H1 (cell line): ENCODE measurements at regions not wholly inside any gene's neighbourhood (a gene's known extent, or its start where the extent isn't known, plus 50 kb on each side); places are given as distances from the start of the nearest gene placed in this dataset.

Source experiments
- CTCF ChIA-PET: fragments of 300-600 bp; sonication (Branson Sonifier 250); formaldehyde crosslinking; loops from one replicate; lab custom pipeline; 2021; ENCODE audit not compliant: partially characterized antibody; lab: Charles Lee
- POLR2A ChIA-PET: fragments of 300-600 bp; sonication (Branson Sonifier 250); formaldehyde crosslinking; loops from one replicate; lab custom pipeline; 2021; ENCODE audit warnings: inconsistent platforms; ENCODE audit not compliant: partially characterized antibody; lab: Charles Lee
- DNase-seq, 2 experiments: peaks; one replicate each; pipeline versions ENCODE4 v3.0.0 to v3.0.0-alpha.2; 2010 to 2022; ENCODE audit warnings: low spot score in 2 of 2, low read depth in 1 of 2, mixed read lengths in 1 of 2
- FAIRE-seq: peaks from 2 replicates; lab custom pipeline; 2011; peaks lifted over from hg19 to GRCh38; lab: Jason Lieb, UNC
- H2AFZ ChIP-seq: 2 replicates; pipeline ENCODE4 v1.8.1; 2012; ENCODE audit warnings: low read length, inconsistent platforms
- H2AK5ac ChIP-seq: 2 replicates; pipeline ENCODE4 v1.6.1; 2013; ENCODE audit warnings: low read depth, low read length
- H2BK120ac ChIP-seq: replicated peaks from 2 replicates; pipeline ENCODE3; 2013; ENCODE audit warnings: low read depth, low read length, inconsistent platforms
- H2BK12ac ChIP-seq: 2 replicates; pipeline ENCODE4 v1.6.1; 2013; ENCODE audit warnings: low read depth, low read length
- H2BK15ac ChIP-seq: 2 replicates; pipeline ENCODE4 v1.6.1; 2013; ENCODE audit warnings: low read length
- H2BK20ac ChIP-seq: 2 replicates; pipeline ENCODE4 v1.6.1; 2013; ENCODE audit warnings: low read length
- H2BK5ac ChIP-seq: 2 replicates; pipeline ENCODE4 v1.6.1; 2013; ENCODE audit warnings: low read depth, low read length
- H3K14ac ChIP-seq: 2 replicates; pipeline ENCODE4 v1.6.1; 2013; ENCODE audit warnings: inconsistent platforms; ENCODE audit not compliant: insufficient read length
- H3K18ac ChIP-seq: 2 replicates; pipeline ENCODE4 v1.6.1; 2013; ENCODE audit warnings: low read length; ENCODE audit errors: extremely low read depth
- H3K23ac ChIP-seq: 2 replicates; pipeline ENCODE4 v1.6.1; 2013; ENCODE audit warnings: inconsistent platforms; ENCODE audit not compliant: insufficient read length
- H3K23me2 ChIP-seq: 2 replicates; pipeline ENCODE4 v1.6.1; 2013; ENCODE audit warnings: low read depth, low read length
- H3K27ac ChIP-seq: 2 replicates; pipeline ENCODE4 v1.6.1; 2011; ENCODE audit warnings: low read depth, low read length, inconsistent platforms
- H3K27me3 ChIP-seq, 4 experiments: replicated peaks in 1 of 4; 1 replicate in 1 of 4; 2 replicates in 3 of 4; pipeline versions ENCODE4 v1.6.1 to v1.8.1; 2011 to 2013; ENCODE audit warnings: low read length in 3 of 4, mild to moderate bottlenecking in 3 of 4, inconsistent platforms in 2 of 4, mixed read lengths in 2 of 4, moderate library complexity in 1 of 4; ENCODE audit not compliant: control insufficient read depth in 3 of 4, insufficient read depth in 3 of 4; ENCODE audit errors: extremely low read depth in 1 of 4
- H3K36me3 ChIP-seq, 4 experiments: 2 replicates each; pipeline versions ENCODE4 v1.6.1 to v1.8.1; 2011 to 2013; ENCODE audit warnings: mild to moderate bottlenecking in 4 of 4, low read length in 3 of 4, moderate library complexity in 2 of 4, control low read depth in 1 of 4, inconsistent platforms in 1 of 4; ENCODE audit not compliant: insufficient read depth in 4 of 4, control insufficient read depth in 2 of 4
- H3K4ac ChIP-seq: replicated peaks from 2 replicates; pipeline ENCODE3; 2013; ENCODE audit warnings: low read length, low read depth, mixed read lengths, inconsistent platforms; ENCODE audit not compliant: insufficient read length
- H3K4me1 ChIP-seq, 4 experiments: replicated peaks in 1 of 4; 1 replicate in 1 of 4; 2 replicates in 3 of 4; pipeline versions ENCODE4 v1.6.1 to v1.8.1; 2011 to 2013; ENCODE audit warnings: low read length in 3 of 4, inconsistent platforms in 2 of 4, mixed read lengths in 1 of 4; ENCODE audit not compliant: insufficient read depth in 4 of 4, control insufficient read depth in 3 of 4
- H3K4me2 ChIP-seq, 2 experiments: 2 replicates each; pipeline versions ENCODE4 v1.6.1 to v1.8.1; 2011 to 2013; ENCODE audit warnings: low read depth in 2 of 2, low read length in 2 of 2, control low read depth in 1 of 2, inconsistent platforms in 1 of 2, mild to moderate bottlenecking in 1 of 2; ENCODE audit not compliant: insufficient read depth in 1 of 2
- H3K4me3 ChIP-seq, 4 experiments: fragments of 200-600, 300-600 bp in 1 of 4; sonication (generic), shearing (Covaris generic), sonication (Bioruptor Twin) in 1 of 4; 2 replicates each; pipeline versions ENCODE4 v1.5.1 to v1.8.1; 2011 to 2016; ENCODE audit warnings: low read length in 4 of 4, low read depth in 3 of 4, control low read depth in 2 of 4, inconsistent platforms in 2 of 4, mild to moderate bottlenecking in 2 of 4, mixed read lengths in 1 of 4, moderate library complexity in 1 of 4; ENCODE audit not compliant: insufficient read depth in 2 of 4; ENCODE audit errors: extremely low read depth in 1 of 4
- H3K56ac ChIP-seq: replicated peaks from 2 replicates; pipeline ENCODE3; 2013; ENCODE audit warnings: low read depth, mild to moderate bottlenecking, mixed read lengths, low read length, inconsistent platforms; ENCODE audit not compliant: insufficient read length
- H3K79me1 ChIP-seq: 2 replicates; pipeline ENCODE4 v1.6.1; 2013; ENCODE audit warnings: low read depth, low read length, control low read depth
- H3K79me2 ChIP-seq, 2 experiments: 2 replicates each; pipeline versions ENCODE4 v1.6.1 to v1.8.1; 2012 to 2013; ENCODE audit warnings: low read length in 2 of 2, mild to moderate bottlenecking in 2 of 2, inconsistent platforms in 1 of 2; ENCODE audit not compliant: insufficient read depth in 2 of 2, control insufficient read depth in 1 of 2
- H3K9ac ChIP-seq, 4 experiments: replicated peaks in 1 of 4; 1 replicate in 1 of 4; 2 replicates in 3 of 4; pipeline versions ENCODE4 v1.6.1 to v1.8.1; 2011 to 2013; ENCODE audit warnings: low read depth in 3 of 4, low read length in 3 of 4, control low read depth in 2 of 4, mild to moderate bottlenecking in 2 of 4, moderate library complexity in 2 of 4, inconsistent platforms in 1 of 4; ENCODE audit errors: extremely low read depth in 1 of 4
- H3K9me3 ChIP-seq, 2 experiments: 2 replicates each; pipeline versions ENCODE4 v1.6.1 to v1.8.1; 2012 to 2013; ENCODE audit warnings: mild to moderate bottlenecking in 2 of 2, moderate library complexity in 2 of 2, control low read depth in 1 of 2, inconsistent platforms in 1 of 2, low read depth in 1 of 2, low read length in 1 of 2, mixed read lengths in 1 of 2; ENCODE audit not compliant: insufficient read depth in 2 of 2
- H4K20me1 ChIP-seq, 2 experiments: replicated peaks in 1 of 2; 2 replicates each; pipeline versions ENCODE3 to v1.8.1; 2011 to 2013; ENCODE audit warnings: inconsistent platforms in 2 of 2, low read length in 2 of 2, mild to moderate bottlenecking in 1 of 2; ENCODE audit not compliant: insufficient read depth in 2 of 2, control insufficient read depth in 1 of 2
- H4K5ac ChIP-seq: 2 replicates; pipeline ENCODE4 v1.6.1; 2013; ENCODE audit warnings: low read length, low read depth, mixed read lengths, inconsistent platforms; ENCODE audit not compliant: insufficient read length
- H4K8ac ChIP-seq: 2 replicates; pipeline ENCODE4 v1.8.0; 2013; ENCODE audit warnings: mild to moderate bottlenecking, moderate library complexity, low read length, inconsistent platforms; ENCODE audit not compliant: insufficient read depth; ENCODE audit errors: extremely low read depth
- H4K91ac ChIP-seq: replicated peaks from 2 replicates; pipeline ENCODE3; 2013; ENCODE audit warnings: low read length, mixed read lengths, inconsistent platforms; ENCODE audit not compliant: insufficient read length
- EP300 ChIP-seq, 2 experiments: IDR thresholded peaks; 1 replicate in 1 of 2; 2 replicates in 1 of 2; pipeline ENCODE4 v1.6.1; 2011 to 2012; ENCODE audit warnings: low read depth in 2 of 2, low read length in 2 of 2, mild to moderate bottlenecking in 2 of 2, borderline replicate concordance in 1 of 2, inconsistent platforms in 1 of 2, moderate library complexity in 1 of 2
- RAD21 ChIP-seq, 2 experiments: IDR thresholded peaks in 1 of 2; conservative IDR thresholded peaks in 1 of 2; 2 replicates each; pipeline ENCODE4 v1.6.1; 2011; ENCODE audit warnings: low read depth in 2 of 2, low read length in 2 of 2, improper control_type of control experiment in 1 of 2, inconsistent platforms in 1 of 2, mild to moderate bottlenecking in 1 of 2, moderate library complexity in 1 of 2
- SP4 ChIP-seq: IDR thresholded peaks from 2 replicates; pipeline ENCODE4 v1.6.1; 2012; ENCODE audit warnings: low read length, inconsistent platforms
- ZNF274 ChIP-seq: IDR thresholded peaks from 2 replicates; pipeline ENCODE4 v1.7.0; 2012; ENCODE audit warnings: low read length, borderline replicate concordance; ENCODE audit errors: extremely low read depth
- WGBS, 2 experiments: shearing (Covaris generic) in 1 of 2; methylation state at CpG; one replicate each; pipeline versions ENCODE4 v1.1.6 to v1.1.7; 2013 to 2015; ENCODE audit warnings: low lambda C conversion rate in 2 of 2, mixed read lengths in 2 of 2, inconsistent platforms in 1 of 2, low coverage in 1 of 2, missing lambda C conversion rate in 1 of 2; ENCODE audit not compliant: insufficient replicate concordance in 2 of 2, insufficient coverage in 1 of 2, insufficient read length in 1 of 2; ENCODE audit errors: extremely low coverage in 1 of 2, missing lambda C conversion rate in 1 of 2; 5-methylcytosine and 5-hydroxymethylcytosine counted together
- TF ChIP-seq, protein P1 (sequence below), 3 experiments: IDR thresholded peaks; 1 replicate in 2 of 3; 2 replicates in 1 of 3; pipeline versions ENCODE4 v1.5.1 to v1.6.1; 2011; ENCODE audit warnings: low read length in 3 of 3, mild to moderate bottlenecking in 3 of 3, inconsistent platforms in 2 of 3, low read depth in 1 of 3, moderate library complexity in 1 of 3; ENCODE audit not compliant: insufficient read depth in 1 of 3; ENCODE audit errors: control extremely low read depth in 1 of 3

DNA sequence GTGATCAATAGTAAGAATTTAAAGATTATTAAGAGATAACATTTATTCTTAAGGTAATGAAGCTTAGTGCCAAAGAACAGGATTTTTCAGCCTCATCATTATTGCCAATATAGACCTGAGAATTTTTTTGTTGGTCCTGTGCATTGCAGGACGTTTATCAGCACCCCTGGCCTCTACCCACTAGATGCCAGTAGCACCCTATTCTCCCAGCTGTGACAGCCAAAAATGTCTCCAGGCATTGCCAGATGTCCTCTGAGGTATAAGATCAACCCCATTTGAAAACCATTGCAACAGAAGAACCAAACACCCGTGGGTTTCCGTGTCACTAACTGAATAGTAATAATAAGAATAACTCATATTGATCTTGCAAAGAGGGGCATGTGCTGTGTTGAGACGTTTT, 700.0 kb upstream of the SOX11 start:
- Histone ChIP-seq H3K23ac (no peak overlapping the region), H3K79me2 (no peaks in the 10 kb centered on the region), H3K79me1 (no peaks in the 10 kb centered on the region), H2BK120ac (no peak overlapping the region), H2AFZ (no peak overlapping the region), H3K4me2 (no peak overlapping the region), H3K4me1 (no peaks in the 10 kb centered on the region), H2BK15ac (no peak overlapping the region), H3K56ac (no peak overlapping the region), H3K23me2 (no peaks in the 10 kb centered on the region), H4K5ac (no peak overlapping the region), H2BK20ac (no peak overlapping the region), H3K4me3 (no peak overlapping the region), H2BK5ac (no peak overlapping the region), H3K9me3 (no peaks in the 10 kb centered on the region), H3K4ac (no peak overlapping the region), H4K20me1 (no peaks in the 10 kb centered on the region), H2AK5ac (no peak overlapping the region), H3K36me3 (no peaks in the 10 kb centered on the region), H3K14ac (no peak overlapping the region), H4K8ac (no peak overlapping the region), H2BK12ac (no peak overlapping the region), H4K91ac (no peak overlapping the region), H3K27me3 (no peaks in the 10 kb centered on the region), H3K18ac (no peak overlapping the region), H3K9ac (no peak overlapping the region), H3K27ac (no peak overlapping the region)
- CTCF ChIA-PET = interaction anchor here (0.6 to 1.3 kb wide), 2 partner anchors 12 to 1033 kb away, joined by 3 to 4 read pairs; no protein-coding TSS in a partner anchor
- DNase-seq (no peak), FAIRE-seq (peak; percentile 7)
- 73% methylated on average over 4 of the region's 4 CpGs; no CpG with 5 or more reads in 1 of the 2 experiments for WGBS, 2 experiments
- TF ChIP-seq RAD21 (IDR thresholded peaks at IDR 0.05 in 1 of 2, conservative IDR thresholded peaks at IDR 0.05 in 1 of 2; ENCODE audit: low read depth in 2 of 2, low read length in 2 of 2) (peak; percentile 77 to 78), EP300 (IDR thresholded peaks at IDR 0.05; ENCODE audit: borderline replicate concordance in 1 of 2, low read depth in 2 of 2, low read length in 2 of 2) (no peak), SP4 (no peak), ZNF274 (no peak)
- TF ChIP-seq, protein P1, sequence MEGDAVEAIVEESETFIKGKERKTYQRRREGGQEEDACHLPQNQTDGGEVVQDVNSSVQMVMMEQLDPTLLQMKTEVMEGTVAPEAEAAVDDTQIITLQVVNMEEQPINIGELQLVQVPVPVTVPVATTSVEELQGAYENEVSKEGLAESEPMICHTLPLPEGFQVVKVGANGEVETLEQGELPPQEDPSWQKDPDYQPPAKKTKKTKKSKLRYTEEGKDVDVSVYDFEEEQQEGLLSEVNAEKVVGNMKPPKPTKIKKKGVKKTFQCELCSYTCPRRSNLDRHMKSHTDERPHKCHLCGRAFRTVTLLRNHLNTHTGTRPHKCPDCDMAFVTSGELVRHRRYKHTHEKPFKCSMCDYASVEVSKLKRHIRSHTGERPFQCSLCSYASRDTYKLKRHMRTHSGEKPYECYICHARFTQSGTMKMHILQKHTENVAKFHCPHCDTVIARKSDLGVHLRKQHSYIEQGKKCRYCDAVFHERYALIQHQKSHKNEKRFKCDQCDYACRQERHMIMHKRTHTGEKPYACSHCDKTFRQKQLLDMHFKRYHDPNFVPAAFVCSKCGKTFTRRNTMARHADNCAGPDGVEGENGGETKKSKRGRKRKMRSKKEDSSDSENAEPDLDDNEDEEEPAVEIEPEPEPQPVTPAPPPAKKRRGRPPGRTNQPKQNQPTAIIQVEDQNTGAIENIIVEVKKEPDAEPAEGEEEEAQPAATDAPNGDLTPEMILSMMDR (IDR thresholded peaks at IDR 0.05; ENCODE audit: control extremely low read depth in 1 of 3, insufficient read depth in 1 of 3, low read depth in 1 of 3, low read length in 3 of 3) = peak; percentile 6 to 48 (median 29)
- POLR2A ChIA-PET = no interaction called here
